ENCODE measurements at regions not wholly inside any gene's neighbourhood (a gene's known extent, or its start where the extent isn't known, plus 50 kb on each side); places are given as distances from the start of the nearest gene placed in this dataset.

DNA sequence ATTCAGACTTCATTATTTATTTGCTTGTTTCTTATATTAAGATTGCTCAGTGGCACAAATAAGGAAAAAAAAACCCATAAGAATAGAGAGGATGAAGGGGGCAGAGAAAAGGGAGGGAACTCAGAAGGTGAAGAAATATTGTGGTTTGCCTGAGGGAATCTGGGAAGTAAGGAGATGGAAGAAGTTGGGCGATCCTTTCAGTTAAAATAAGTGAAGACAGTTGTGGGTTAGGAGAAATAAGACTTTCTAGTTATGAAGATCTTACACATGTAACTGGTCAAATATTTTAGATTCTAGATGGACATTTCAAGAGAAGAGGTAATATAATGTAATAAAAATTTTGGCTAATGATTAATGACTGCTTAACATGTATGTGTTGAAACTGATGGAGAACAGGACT is 138.7 kb upstream of the LIMCH1 start:
- H3K4me3 ChIP-seq (ENCODE audit: low read depth, low read length): no peak overlapping the region
- TF ChIP-seq, protein P1, sequence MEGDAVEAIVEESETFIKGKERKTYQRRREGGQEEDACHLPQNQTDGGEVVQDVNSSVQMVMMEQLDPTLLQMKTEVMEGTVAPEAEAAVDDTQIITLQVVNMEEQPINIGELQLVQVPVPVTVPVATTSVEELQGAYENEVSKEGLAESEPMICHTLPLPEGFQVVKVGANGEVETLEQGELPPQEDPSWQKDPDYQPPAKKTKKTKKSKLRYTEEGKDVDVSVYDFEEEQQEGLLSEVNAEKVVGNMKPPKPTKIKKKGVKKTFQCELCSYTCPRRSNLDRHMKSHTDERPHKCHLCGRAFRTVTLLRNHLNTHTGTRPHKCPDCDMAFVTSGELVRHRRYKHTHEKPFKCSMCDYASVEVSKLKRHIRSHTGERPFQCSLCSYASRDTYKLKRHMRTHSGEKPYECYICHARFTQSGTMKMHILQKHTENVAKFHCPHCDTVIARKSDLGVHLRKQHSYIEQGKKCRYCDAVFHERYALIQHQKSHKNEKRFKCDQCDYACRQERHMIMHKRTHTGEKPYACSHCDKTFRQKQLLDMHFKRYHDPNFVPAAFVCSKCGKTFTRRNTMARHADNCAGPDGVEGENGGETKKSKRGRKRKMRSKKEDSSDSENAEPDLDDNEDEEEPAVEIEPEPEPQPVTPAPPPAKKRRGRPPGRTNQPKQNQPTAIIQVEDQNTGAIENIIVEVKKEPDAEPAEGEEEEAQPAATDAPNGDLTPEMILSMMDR (IDR thresholded peaks at IDR 0.05; ENCODE audit: borderline replicate concordance, insufficient read depth, low read depth, low read length): no peak

DNA sequence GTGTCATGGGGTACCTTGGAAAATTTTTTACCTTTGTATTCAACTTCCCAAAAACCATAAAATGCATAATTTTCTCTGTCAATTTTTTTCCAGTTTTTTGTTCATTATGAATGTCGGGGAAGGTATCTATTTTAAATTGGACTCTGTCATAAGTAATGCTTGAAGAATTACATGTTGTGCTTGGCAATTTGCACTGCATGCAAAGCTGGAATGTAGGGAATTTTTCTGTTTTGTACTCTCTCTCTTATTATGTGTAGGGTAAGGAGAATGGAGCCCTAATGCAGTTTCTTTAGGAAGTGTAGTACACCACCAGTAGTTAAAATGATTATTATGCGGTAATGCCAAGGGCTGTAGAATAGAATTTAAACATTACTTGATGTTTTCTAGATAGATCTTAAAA is 137.7 kb upstream of the LIMCH1 start:
- TF ChIP-seq, protein P1 (IDR thresholded peaks at IDR 0.05; ENCODE audit: borderline replicate concordance, insufficient read depth, low read depth, low read length): no peak
- no peak overlapping the region for H3K4me3 ChIP-seq (ENCODE audit: low read depth, low read length)

DNA sequence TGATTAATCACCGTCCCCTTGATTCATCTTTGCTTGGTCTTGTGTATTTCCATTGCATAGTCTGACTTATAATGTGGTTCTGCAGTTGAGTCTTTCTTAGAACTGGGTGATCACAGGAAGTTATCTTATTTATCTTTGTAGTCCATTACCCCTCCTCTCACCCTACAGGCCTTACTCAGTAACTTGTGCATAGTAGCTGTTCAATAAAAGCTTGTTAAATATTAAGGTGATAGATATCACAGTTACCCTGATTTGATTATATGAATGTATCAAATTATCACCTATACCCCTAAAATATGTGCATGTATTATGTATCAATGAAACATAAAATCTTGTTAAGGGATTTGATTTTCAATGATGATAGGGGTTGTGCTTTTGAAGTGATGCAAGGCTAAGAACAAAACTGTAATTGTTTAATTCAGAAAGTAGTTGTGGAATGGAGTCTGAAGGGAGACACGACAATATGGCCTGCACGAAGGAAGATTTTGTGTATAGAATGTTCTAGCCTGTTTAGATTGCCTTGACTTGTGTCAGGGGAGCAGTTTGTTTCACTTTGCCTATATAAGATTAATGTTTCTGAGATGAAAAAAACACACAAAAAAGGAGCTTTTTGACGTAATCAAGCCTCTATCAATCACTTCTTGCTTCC is 132.4 kb upstream of the LIMCH1 start:
- no peak overlapping the region for H3K4me3 ChIP-seq (ENCODE audit: low read depth, low read length)

DNA sequence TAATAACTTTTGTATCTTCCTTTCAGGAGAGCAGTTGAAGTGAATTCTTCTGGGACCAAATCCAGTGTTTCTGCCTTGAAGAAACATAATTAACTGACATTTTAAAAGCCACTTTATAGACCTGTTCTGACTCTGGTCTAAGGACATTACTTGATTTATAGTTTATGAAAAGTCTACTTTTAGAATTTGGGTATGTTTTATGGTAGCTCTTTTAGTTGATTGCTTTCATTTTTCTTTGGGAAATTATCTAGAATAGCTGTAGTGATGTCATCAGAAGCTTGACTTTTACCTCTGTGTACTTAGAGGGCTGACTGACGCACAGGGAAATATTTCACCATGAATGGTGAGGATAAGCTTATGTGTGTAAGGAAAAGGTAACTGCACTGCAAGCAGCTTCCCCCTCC is 131.8 kb upstream of the LIMCH1 start:
- H3K4me3 ChIP-seq (ENCODE audit: low read depth, low read length): no peak overlapping the region

More for the DNA sequence above, 132.4 kb upstream of the LIMCH1 start:
- TF ChIP-seq, protein P1 (IDR thresholded peaks at IDR 0.05; ENCODE audit: borderline replicate concordance, insufficient read depth, low read depth, low read length): no peak

DNA sequence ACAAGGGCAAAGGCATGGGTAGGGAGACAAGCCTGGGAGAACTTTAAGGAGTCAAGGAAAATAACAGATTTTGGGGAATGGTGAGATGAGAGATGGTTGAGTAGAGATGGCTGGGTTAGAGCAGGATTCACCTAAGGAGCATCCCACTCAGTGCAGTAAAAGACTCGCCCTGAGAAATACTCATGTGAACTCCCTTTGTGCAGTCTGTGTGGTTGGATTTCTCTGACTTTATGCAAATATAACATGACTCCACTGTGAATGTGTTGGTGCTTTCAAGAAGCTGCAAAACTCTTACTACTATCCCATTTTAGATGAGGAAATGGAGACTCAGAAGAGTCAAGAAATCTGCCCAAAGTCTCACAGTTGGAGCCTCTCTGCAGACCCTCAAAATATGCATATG is 129.8 kb upstream of the LIMCH1 start:
- TF ChIP-seq, protein P1 (IDR thresholded peaks at IDR 0.05; ENCODE audit: borderline replicate concordance, insufficient read depth, low read depth, low read length): no peak
- no peak overlapping the region for H3K4me3 ChIP-seq (ENCODE audit: low read depth, low read length)

More for the DNA sequence above, 131.8 kb upstream of the LIMCH1 start:
- TF ChIP-seq, protein P1 (IDR thresholded peaks at IDR 0.05; ENCODE audit: borderline replicate concordance, insufficient read depth, low read depth, low read length): no peak

DNA sequence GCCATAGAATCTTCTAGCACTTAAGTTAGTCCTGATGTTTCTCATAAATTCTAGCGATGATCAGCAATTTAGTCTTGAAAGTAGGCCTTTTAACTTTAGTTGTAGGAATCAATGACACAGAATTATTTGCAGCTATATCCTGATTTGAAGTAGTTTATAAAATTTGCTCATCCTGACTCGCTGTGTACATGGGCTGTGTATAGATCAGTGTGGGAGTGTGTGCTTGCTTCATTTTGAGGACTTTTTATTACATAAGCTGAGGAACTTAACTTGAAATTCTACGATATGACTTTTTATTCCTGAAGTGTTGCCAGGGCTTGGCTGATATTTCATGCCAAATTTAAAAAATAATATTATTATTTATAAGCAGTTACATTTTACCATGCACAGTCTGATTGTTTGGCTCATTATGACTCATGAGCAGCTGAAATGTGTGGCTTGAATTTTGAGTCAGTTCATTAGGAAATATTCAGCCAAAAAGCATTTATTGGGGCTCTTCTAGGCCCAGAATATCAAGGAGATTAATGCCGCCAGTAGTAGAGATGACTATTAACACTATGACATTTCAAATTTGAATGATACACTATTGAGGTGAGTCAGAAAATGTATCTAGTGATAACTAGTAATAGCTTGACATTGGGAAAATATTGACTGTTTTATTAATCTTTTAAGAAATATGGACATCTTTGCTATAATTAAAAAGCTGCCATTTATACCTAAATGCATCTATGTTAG is 128.9 kb upstream of the LIMCH1 start:
- TF ChIP-seq, protein P1 (IDR thresholded peaks at IDR 0.05; ENCODE audit: borderline replicate concordance, insufficient read depth, low read depth, low read length): no peak
- no peak overlapping the region for H3K4me3 ChIP-seq (ENCODE audit: low read depth, low read length)

DNA sequence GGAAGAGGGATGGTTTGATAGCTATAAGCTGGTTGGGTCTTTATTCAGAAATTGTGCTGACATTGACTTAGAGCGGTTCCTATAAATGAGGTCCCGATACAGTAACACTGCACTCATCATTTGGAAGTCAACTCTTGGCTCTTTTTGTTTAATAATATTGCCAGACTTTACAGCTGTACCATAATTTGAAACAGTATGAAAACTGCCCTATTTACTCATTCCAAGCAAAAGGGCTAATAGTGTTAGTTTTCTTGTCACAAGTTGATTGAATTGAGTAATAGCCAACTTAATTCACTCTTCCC is 128.4 kb upstream of the LIMCH1 start:
- TF ChIP-seq, protein P1 (IDR thresholded peaks at IDR 0.05; ENCODE audit: borderline replicate concordance, insufficient read depth, low read depth, low read length): no peak
- no peak overlapping the region for H3K4me3 ChIP-seq (ENCODE audit: low read depth, low read length)

All from GM12875 (cell line).